ENCODE measurements at regions not wholly inside any gene's neighbourhood (a gene's known extent, or its start where the extent isn't known, plus 50 kb on each side); places are given as distances from the start of the nearest gene placed in this dataset.

- no peaks in the 10 kb centered on the region for H3K9me2 ChIP-seq (ENCODE audit: insufficient read depth)
- intact Hi-C loops (cut with micrococcal nuclease) = no loop called here
- no peak for DNase-seq (ENCODE audit: low read depth, low spot score)
- no TSS peak for BruUV-seq (replicated peaks)
- no peak overlapping the region for H2AFZ ChIP-seq (ENCODE audit: low read depth, low read length, poor library complexity, severe bottlenecking)
- no peaks in the 10 kb centered on the region for H3K79me2 ChIP-seq (ENCODE audit: insufficient read depth, low read length)
- no peaks in the 10 kb centered on the region for H4K20me1 ChIP-seq (ENCODE audit: insufficient read depth)
- H3K36me3 ChIP-seq (ENCODE audit: control insufficient read depth in 1 of 2, insufficient read depth in 2 of 2, low read length in 2 of 2) = no peaks in the 10 kb centered on the region
- H3K4me1 ChIP-seq (ENCODE audit: control insufficient read depth in 1 of 2, insufficient read depth in 2 of 2, low read length in 2 of 2) = no peaks in the 10 kb centered on the region
- H3K27me3 ChIP-seq (ENCODE audit: insufficient read depth, low read length) = peaks cover 61% of the 10 kb centered on the region
- no peak overlapping the region for H3K9ac ChIP-seq (ENCODE audit: low read length)
- H3K27ac ChIP-seq (ENCODE audit: low read depth, low read length) = no peak overlapping the region
- no peak for ATAC-seq
- H3K4me3 ChIP-seq (replicated peaks in 1 of 2; ENCODE audit: low read depth in 1 of 2, low read length in 2 of 2) = no peak overlapping the region
- H3K4me2 ChIP-seq (ENCODE audit: low read length) = no peak overlapping the region
- POLR2A ChIA-PET = no interaction called here
- RAD21 ChIA-PET (ENCODE audit: low non-redundant PET in 1 of 2, low total read pairs in 2 of 2, uncharacterized antibody in 2 of 2, unreplicated experiment in 2 of 2) = no interaction called here
- H3K9me3 ChIP-seq (ENCODE audit: control insufficient read depth in 1 of 2, insufficient read depth in 1 of 2, low read depth in 1 of 2, low read length in 2 of 2) = no peaks in the 10 kb centered on the region
- no peak for TF ChIP-seq CEBPB (IDR thresholded peaks at IDR 0.05; ENCODE audit: low read depth)
- TF ChIP-seq ELF1 (IDR thresholded peaks at IDR 0.05; ENCODE audit: borderline replicate concordance, low read depth) = no peak
- TF ChIP-seq POLR2AphosphoS5 (IDR thresholded peaks at IDR 0.05; ENCODE audit: low read depth, low read length) = no peak
- TF ChIP-seq CBX3 (IDR thresholded peaks at IDR 0.05; ENCODE audit: low read depth) = no peak
- no peak for TF ChIP-seq EZH2 (IDR thresholded peaks at IDR 0.05)
- no peak for TF ChIP-seq ZBTB33 (IDR thresholded peaks at IDR 0.05; ENCODE audit: extremely low read depth, insufficient replicate concordance, low read length)
- TF ChIP-seq EZH2phosphoT487 (IDR thresholded peaks at IDR 0.05; ENCODE audit: borderline replicate concordance) = no peak
- CTCF ChIA-PET = no interaction called here
These were observed 754.6 kb downstream of the BRD1 start for GRCh38 chr22:49072996-49073645.

- Histone ChIP-seq H3K9ac (ENCODE audit: low read length) (no peak overlapping the region), H3K27me3 (ENCODE audit: insufficient read depth, low read length) (peaks cover 46% of the 10 kb centered on the region), H3K4me3 (replicated peaks in 1 of 2; ENCODE audit: low read depth in 1 of 2, low read length in 2 of 2) (no peak overlapping the region), H3K9me2 (ENCODE audit: insufficient read depth) (no peaks in the 10 kb centered on the region), H3K9me3 (ENCODE audit: control insufficient read depth in 1 of 2, insufficient read depth in 1 of 2, low read depth in 1 of 2, low read length in 2 of 2) (no peaks in the 10 kb centered on the region), H3K4me2 (ENCODE audit: low read length) (no peak overlapping the region), H4K20me1 (ENCODE audit: insufficient read depth) (no peaks in the 10 kb centered on the region), H3K79me2 (ENCODE audit: insufficient read depth, low read length) (no peaks in the 10 kb centered on the region), H2AFZ (ENCODE audit: low read depth, low read length, poor library complexity, severe bottlenecking) (no peak overlapping the region), H3K4me1 (ENCODE audit: control insufficient read depth in 1 of 2, insufficient read depth in 2 of 2, low read length in 2 of 2) (no peaks in the 10 kb centered on the region), H3K27ac (ENCODE audit: low read depth, low read length) (no peak overlapping the region), H3K36me3 (ENCODE audit: control insufficient read depth in 1 of 2, insufficient read depth in 2 of 2, low read length in 2 of 2) (no peaks in the 10 kb centered on the region)
- DNase-seq (ENCODE audit: low read depth, low spot score) (no peak), ATAC-seq (no peak)
- CTCF ChIA-PET = no interaction called here
- no TSS peak for BruUV-seq (replicated peaks)
- intact Hi-C loops (cut with micrococcal nuclease) = no loop called here
- RAD21 ChIA-PET (ENCODE audit: low non-redundant PET in 1 of 2, low total read pairs in 2 of 2, uncharacterized antibody in 2 of 2, unreplicated experiment in 2 of 2) = no interaction called here
- POLR2A ChIA-PET = no interaction called here
- TF ChIP-seq SP1 (IDR thresholded peaks at IDR 0.05; ENCODE audit: low read depth) (no peak), YY1 (IDR thresholded peaks at IDR 0.05; ENCODE audit: extremely low read depth, insufficient replicate concordance, low read depth, low read length) (no peak), POLR2A (IDR thresholded peaks at IDR 0.05; ENCODE audit: borderline replicate concordance, extremely low read depth, insufficient read depth, insufficient read length) (no peak), MAX (IDR thresholded peaks at IDR 0.05) (no peak), CTCF (IDR thresholded peaks at IDR 0.05 in 2 of 3, conservative IDR thresholded peaks at IDR 0.05 in 1 of 3; ENCODE audit: borderline replicate concordance in 1 of 3, insufficient read depth in 1 of 3, low read depth in 2 of 3, low read length in 2 of 3) (no peak), EZH2 (IDR thresholded peaks at IDR 0.05) (no peak), TCF7L2 (IDR thresholded peaks at IDR 0.05; ENCODE audit: borderline replicate concordance, extremely low read depth, insufficient read depth, insufficient read length) (no peak), RAD21 (IDR thresholded peaks at IDR 0.05; ENCODE audit: low read depth) (no peak), EGR1 (IDR thresholded peaks at IDR 0.05; ENCODE audit: low read depth) (no peak), SIN3A (IDR thresholded peaks at IDR 0.05; ENCODE audit: low read depth) (no peak)
These were observed 757.2 kb downstream of the BRD1 start for GRCh38 chr22:49070501-49070900.
